GM19372 (cell line): ENCODE measurements at regions not wholly inside any gene's neighbourhood (a gene's known extent, or its start where the extent isn't known, plus 50 kb on each side); places are given as distances from the start of the nearest gene placed in this dataset.
A peak's percentile ranks its signal among the peaks of the same experiment; 100 is the strongest.

Source experiments
- ATAC-seq: cut with Tn5 transposase; IDR thresholded peaks from one replicate; pipeline ENCODE4 v1.9.1; 2021; ENCODE audit warnings: mild to moderate bottlenecking, low read depth, moderate library complexity; ENCODE audit not compliant: unreplicated experiment

- no peak for ATAC-seq
Observed at GRCh38 chr2:163373496-163373895, 362.3 kb downstream of the FIGN start.

DNA sequence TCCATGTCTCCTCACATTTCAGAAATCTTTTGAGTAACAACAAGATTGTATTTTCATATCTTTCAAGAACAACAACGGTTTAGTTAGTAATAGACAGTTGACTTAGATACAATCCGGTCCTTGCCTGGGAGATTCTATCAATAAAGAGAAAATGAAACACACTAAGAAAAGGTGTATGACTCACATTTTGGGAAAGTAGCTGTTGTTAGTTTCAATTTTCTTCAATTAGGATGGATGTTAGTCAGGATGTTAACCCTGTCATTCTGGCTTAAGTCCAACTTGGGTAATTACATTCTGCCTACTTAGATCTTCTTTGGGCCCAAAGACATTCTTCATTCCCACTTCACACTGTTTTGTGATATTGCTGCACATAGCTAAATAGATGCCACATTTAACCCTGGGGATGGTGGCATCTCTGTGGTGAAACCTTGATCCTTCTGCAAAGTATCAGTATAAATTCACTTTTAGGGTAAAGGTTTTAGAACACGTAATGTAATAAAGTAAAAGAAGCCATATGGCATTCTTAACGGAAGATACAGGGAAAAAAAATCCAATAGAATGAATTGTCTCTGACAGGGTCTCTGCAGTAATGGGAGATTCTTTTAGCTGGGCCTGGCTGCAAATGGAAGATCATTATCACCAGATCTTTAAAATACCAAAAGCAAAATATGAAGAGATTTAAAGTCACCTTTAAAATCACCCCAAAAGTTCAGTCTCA is 365.5 kb downstream of the FIGN start:
- ATAC-seq = no peak

DNA sequence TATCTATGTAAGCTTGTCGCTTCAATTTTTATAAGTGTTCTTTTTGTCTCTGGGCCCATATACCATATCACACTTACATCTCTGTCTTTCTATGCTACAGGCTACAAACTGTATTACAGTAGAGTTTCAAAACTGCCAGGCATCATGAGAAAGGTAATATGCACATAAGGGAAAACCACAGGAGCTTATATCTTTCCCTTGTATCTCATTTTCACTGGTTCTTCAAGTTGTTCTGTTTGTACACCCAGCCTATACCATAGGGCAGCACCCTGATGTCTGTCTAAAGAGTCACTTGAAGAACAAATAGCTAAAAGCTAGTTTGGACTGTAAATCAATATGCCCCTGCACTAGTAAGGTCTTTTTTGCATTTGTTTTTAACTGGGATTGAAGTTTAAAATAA is 366.7 kb downstream of the FIGN start:
- no peak for ATAC-seq

- no peak for ATAC-seq
Observed at GRCh38 chr2:163368655-163369054, 367.2 kb downstream of the FIGN start.

DNA sequence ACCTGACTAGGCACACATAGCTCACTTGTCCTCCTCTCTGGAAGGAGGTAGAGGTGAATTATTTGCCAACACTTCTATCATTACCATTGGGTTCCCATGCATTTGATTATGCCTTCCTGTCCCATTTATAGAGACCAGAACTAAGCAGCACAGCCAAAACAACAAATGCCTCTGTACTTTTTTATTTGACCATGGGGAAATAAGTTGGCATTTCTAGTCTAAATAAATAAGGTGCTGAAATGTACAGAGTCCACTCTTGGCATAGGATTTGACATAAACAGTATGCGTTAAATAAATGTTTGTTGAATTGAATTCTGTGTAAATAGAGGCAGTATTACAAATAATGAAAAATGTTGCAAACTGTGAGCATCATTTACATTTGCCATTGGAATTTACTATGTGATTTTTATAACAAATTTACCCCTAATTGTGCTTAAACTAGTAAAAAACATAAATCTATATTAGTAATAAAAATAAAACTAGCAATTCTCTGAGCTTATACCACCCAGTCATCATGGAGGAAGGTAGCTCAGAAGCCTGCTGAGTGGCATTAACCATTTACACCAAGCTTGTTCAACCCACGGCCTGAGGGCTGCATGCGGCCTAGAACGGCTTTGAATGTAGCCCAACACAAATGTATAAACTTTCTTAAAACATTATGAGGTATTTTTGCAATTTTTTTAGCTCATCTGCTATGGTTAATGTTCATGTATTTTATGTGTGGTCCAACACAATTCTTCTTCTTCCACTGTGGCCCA is 367.8 kb downstream of the FIGN start:
- no peak for ATAC-seq

- ATAC-seq = no peak
Observed at GRCh38 chr2:163364736-163365135, 371.1 kb downstream of the FIGN start.

DNA sequence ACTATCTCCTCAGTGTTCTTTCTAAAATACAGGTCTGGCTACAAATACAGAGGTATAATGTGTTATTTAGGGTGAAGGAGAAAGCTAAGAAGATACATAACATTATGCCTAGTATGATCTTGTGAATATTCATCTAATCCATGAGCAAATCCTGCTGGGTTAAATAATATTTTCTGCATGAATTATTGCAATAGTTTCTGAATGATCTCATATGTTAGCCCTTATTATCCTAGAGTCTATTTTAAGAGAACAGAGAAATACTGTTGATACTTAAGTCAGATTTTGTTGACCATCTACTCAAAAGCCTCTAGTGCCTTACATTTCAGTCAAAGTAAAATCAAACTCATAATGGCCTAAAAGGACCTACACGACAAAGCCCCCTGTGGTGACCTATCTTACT is 382.3 kb downstream of the FIGN start:
- no peak for ATAC-seq

- no peak for ATAC-seq
Observed at GRCh38 chr2:163351966-163352365, 383.8 kb downstream of the FIGN start.

DNA sequence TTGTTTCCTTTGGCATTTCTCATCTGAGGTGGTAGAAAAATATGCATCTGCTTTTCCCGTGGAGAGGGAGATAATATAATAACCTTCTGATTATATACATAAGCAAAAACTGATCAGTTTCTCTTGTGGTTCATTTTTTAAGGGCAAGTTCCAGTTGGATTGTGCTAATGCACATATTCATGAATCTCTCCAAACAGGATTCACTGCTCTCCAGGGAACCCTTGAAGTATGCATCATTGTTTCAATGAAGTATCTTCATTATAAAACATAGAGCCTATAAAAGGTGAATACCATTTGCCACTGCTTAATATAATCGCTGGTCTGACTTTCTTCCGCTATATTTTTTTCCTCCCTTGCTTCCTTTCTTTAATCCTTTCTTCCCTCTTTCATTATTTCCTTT is 384.7 kb downstream of the FIGN start:
- no peak for ATAC-seq

- ATAC-seq = no peak
Observed at GRCh38 chr2:163348857-163349380, 386.9 kb downstream of the FIGN start.

- ATAC-seq = no peak
Observed at GRCh38 chr2:163347982-163348856, 387.6 kb downstream of the FIGN start.

GRCh38 chr2:163345795-163346573 is 389.8 kb downstream of the FIGN start:
- ATAC-seq = peak; percentile 83

DNA sequence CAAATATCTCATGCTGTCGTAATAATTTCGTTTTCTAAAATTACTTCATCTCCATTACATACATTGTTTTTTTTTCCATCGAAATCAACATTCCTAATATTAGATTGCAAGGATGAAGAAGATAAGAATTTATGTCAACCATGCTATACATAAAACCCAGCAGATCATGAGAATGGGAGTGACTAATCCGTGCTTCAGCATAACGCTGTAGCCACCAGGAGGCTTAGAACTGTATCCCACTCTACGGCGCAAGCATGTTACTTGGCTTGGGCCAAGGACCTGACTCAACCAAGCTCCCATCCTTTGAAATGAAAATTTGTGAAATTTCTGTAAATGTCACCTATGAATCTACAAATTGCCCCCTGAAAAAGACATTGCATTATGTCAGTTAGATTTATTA is 392.5 kb downstream of the FIGN start:
- ATAC-seq = no peak

GRCh38 chr2:163341426-163341825 is 394.4 kb downstream of the FIGN start:
- no peak for ATAC-seq

- no peak for ATAC-seq
Observed at GRCh38 chr2:163338270-163338669, 397.5 kb downstream of the FIGN start.

GRCh38 chr2:163324677-163325076 is 411.1 kb downstream of the FIGN start:
- no peak for ATAC-seq

- ATAC-seq = no peak
Observed at GRCh38 chr2:163319006-163319405, 416.8 kb downstream of the FIGN start.

- no peak for ATAC-seq
Observed at GRCh38 chr2:163314712-163315111, 421.1 kb downstream of the FIGN start.

DNA sequence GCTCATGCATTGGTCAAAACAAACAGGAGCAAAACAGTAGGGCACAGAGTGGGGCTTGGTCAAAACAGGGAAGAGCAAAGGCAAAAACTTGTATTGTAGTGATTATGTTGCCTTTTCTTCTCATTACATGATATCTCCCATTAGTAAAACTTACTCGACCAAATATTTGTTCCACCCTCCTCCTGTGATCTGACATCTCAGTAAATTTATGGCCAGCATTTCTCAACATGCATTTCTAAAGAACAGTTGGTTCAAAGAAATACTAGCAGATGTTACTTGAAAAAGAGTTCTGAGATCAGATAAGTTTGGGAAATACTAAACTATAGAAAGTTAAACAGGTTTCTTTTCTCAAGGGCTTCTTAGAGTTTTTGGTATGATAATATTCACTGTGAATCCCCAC is 423.1 kb downstream of the FIGN start:
- ATAC-seq = no peak

- ATAC-seq = no peak
Observed at GRCh38 chr2:163306647-163307046, 429.2 kb downstream of the FIGN start.
